Transverse colon (tissue), 4 donors: ENCODE measurements at regions not wholly inside any gene's neighbourhood (a gene's known extent, or its start where the extent isn't known, plus 50 kb on each side); places are given as distances from the start of the nearest gene placed in this dataset.

ENCODE experiments used
- DNase-seq: peaks from one replicate; pipeline ENCODE4 v3.0.0-alpha.2; 2019
- H3K27ac ChIP-seq, 4 donors: fragments of 200-600 bp; sonication (generic); 2 replicates each; pipeline ENCODE4 v1.5.1; 2016 to 2018; ENCODE audit warnings: inconsistent platforms in 4 of 4
- H3K27me3 ChIP-seq: fragments of 200-600 bp; sonication (generic); 2 replicates; pipeline ENCODE4 v1.5.1; 2017; ENCODE audit warnings: inconsistent platforms
- H3K36me3 ChIP-seq, 4 donors: fragments of 200-600 bp; sonication (generic); 2 replicates each; pipeline ENCODE4 v1.5.1; 2017 to 2019; ENCODE audit warnings: inconsistent platforms in 4 of 4
- H3K4me1 ChIP-seq, 4 donors: fragments of 200-600 bp; sonication (generic); 2 replicates each; pipeline ENCODE4 v1.5.1; 2017 to 2020; ENCODE audit warnings: inconsistent platforms in 4 of 4
- H3K4me3 ChIP-seq, 4 donors: fragments of 200-600 bp; sonication (generic); 1 replicate in 1 of 4; 2 replicates in 3 of 4; pipeline versions ENCODE4 v1.5.1 to v1.6.1; 2017 to 2019; ENCODE audit warnings: inconsistent platforms in 4 of 4
- H3K9me3 ChIP-seq, 2 donors: fragments of 200-600 bp; sonication (generic); 2 replicates each; pipeline ENCODE4 v1.5.1; 2017 to 2019; ENCODE audit warnings: inconsistent platforms in 2 of 2
- CTCF ChIP-seq, 5 experiments: fragments of 200-600 bp in 3 of 5; fragments of 450-650 bp in 2 of 5; sonication (generic) in 3 of 5; IDR thresholded peaks; 1 replicate in 2 of 5; 2 replicates in 3 of 5; pipeline ENCODE4 v1.5.1; 2016 to 2017; ENCODE audit warnings: antibody characterized with exemption in 5 of 5, inconsistent platforms in 3 of 5, mild to moderate bottlenecking in 2 of 5, moderate library complexity in 1 of 5
- EP300 ChIP-seq: sonication (generic); formaldehyde crosslinking; IDR thresholded peaks from one replicate; pipeline ENCODE4 v1.6.1; 2017; ENCODE audit warnings: antibody characterized with exemption, low read depth
- POLR2A ChIP-seq: fragments of 450-650 bp; IDR thresholded peaks from one replicate; pipeline ENCODE4 v1.6.1; 2016; ENCODE audit warnings: antibody characterized with exemption, mild to moderate bottlenecking, moderate library complexity
- POLR2AphosphoS5 ChIP-seq, 3 donors: sonication (generic); formaldehyde crosslinking; IDR thresholded peaks; one replicate each; pipeline ENCODE4 v1.6.1; 2016; ENCODE audit warnings: antibody characterized with exemption in 3 of 3
- WGBS, 2 donors: methylation state at CpG; one replicate each; pipeline ENCODE4 v1.1.5; 2018; ENCODE audit warnings: low coverage in 1 of 2; 5-methylcytosine and 5-hydroxymethylcytosine counted together
- in situ Hi-C, 4 donors: fragments of 200-750 bp; cut with MboI; loops; one replicate each; pipeline versions ENCODE4 v1.15.0 to v1.15.1; 2017; ENCODE audit warnings: low sequenced_read_pairs in 3 of 4, low pct_ligation_motif_present in 1 of 4, low pct_unique_long_range_greater_than_20kb in 1 of 4
- intact Hi-C: fragments of 100-400 bp; cut with DNase I; formaldehyde crosslinking; loops from one replicate; pipeline ENCODE4 v1.15.1; 2023; ENCODE audit warnings: low total_unique reads

GRCh38 chr13:105817498-105817897 lies 718.0 kb downstream of the EFNB2 start:
- TF ChIP-seq POLR2A (no peak), CTCF (IDR thresholded peaks at IDR 0.05) (no peak), POLR2AphosphoS5 (IDR thresholded peaks at IDR 0.05) (no peak), EP300 (no peak)
- intact Hi-C loops: no loop called here
- H3K27me3 ChIP-seq: no peaks in the 10 kb centered on the region
- H3K9me3 ChIP-seq: no peaks in the 10 kb centered on the region
- WGBS, 2 donors: 68 to 80% methylated on average over 2 to 4 of the region's 4 CpGs
- DNase-seq: no peak
- no peak overlapping the region for H3K4me3 ChIP-seq
- no peaks in the 10 kb centered on the region for H3K36me3 ChIP-seq
- H3K27ac ChIP-seq: no peak overlapping the region
- in situ Hi-C loops: no loop called here
- no peaks in the 10 kb centered on the region for H3K4me1 ChIP-seq

- DNase-seq: no peak
- Histone ChIP-seq H3K27ac (no peak overlapping the region), H3K9me3 (no peaks in the 10 kb centered on the region), H3K4me1 (no peaks in the 10 kb centered on the region), H3K36me3 (no peaks in the 10 kb centered on the region), H3K27me3 (no peaks in the 10 kb centered on the region), H3K4me3 (no peak overlapping the region)
- intact Hi-C loops (no loop called here), in situ Hi-C loops (no loop called here)
- WGBS, 2 donors: 40 to 50% methylated on average over 1 to 4 of the region's 4 CpGs
- no peak for TF ChIP-seq POLR2AphosphoS5 (IDR thresholded peaks at IDR 0.05)
- no peak for TF ChIP-seq EP300
These were observed 718.5 kb downstream of the EFNB2 start for GRCh38 chr13:105816994-105817393.

GRCh38 chr13:105814902-105815250 lies 720.6 kb downstream of the EFNB2 start:
- H3K4me1 ChIP-seq: no peaks in the 10 kb centered on the region
- in situ Hi-C loops: no loop called here

GRCh38 chr13:105814219-105814901 lies 721.1 kb downstream of the EFNB2 start:
- DNase-seq: no peak
- Histone ChIP-seq H3K27ac (no peak overlapping the region), H3K27me3 (no peaks in the 10 kb centered on the region), H3K9me3 (no peaks in the 10 kb centered on the region), H3K4me3 (no peak overlapping the region), H3K36me3 (no peaks in the 10 kb centered on the region), H3K4me1 (no peaks in the 10 kb centered on the region)
- intact Hi-C loops (no loop called here), in situ Hi-C loops (no loop called here)
- TF ChIP-seq POLR2A: no peak
- no peak for TF ChIP-seq CTCF (IDR thresholded peaks at IDR 0.05)
- no peak for TF ChIP-seq POLR2AphosphoS5 (IDR thresholded peaks at IDR 0.05)
- TF ChIP-seq EP300: no peak
- WGBS, 2 donors: 66 to 69% methylated on average over 5 of the region's 5 CpGs

More at GRCh38 chr13:105814902-105815250, 720.6 kb downstream of the EFNB2 start:
- H3K9me3 ChIP-seq: no peaks in the 10 kb centered on the region
- 53% methylated on average over 4 of the region's 4 CpGs; no CpG with 5 or more reads in 1 of the 2 donors for WGBS, 2 donors
- H3K4me3 ChIP-seq: no peak overlapping the region
- no peak overlapping the region for H3K27ac ChIP-seq
- intact Hi-C loops: no loop called here
- no peaks in the 10 kb centered on the region for H3K36me3 ChIP-seq
- no peaks in the 10 kb centered on the region for H3K27me3 ChIP-seq
- DNase-seq: no peak
- TF ChIP-seq EP300 (no peak), POLR2A (no peak), POLR2AphosphoS5 (IDR thresholded peaks at IDR 0.05) (no peak), CTCF (IDR thresholded peaks at IDR 0.05) (no peak)

- 57 to 64% methylated on average over 3 of the region's 3 CpGs for WGBS, 2 donors
- no peak overlapping the region for H3K27ac ChIP-seq
- in situ Hi-C loops: loop anchor here in 1 of 4 donors (10.0 kb wide), 1 partner anchor 62 kb away; no protein-coding TSS in a partner anchor
- no peaks in the 10 kb centered on the region for H3K27me3 ChIP-seq
- no peak for DNase-seq
- H3K4me3 ChIP-seq: no peak overlapping the region
- no peaks in the 10 kb centered on the region for H3K4me1 ChIP-seq
- intact Hi-C loops: no loop called here
- H3K36me3 ChIP-seq: no peaks in the 10 kb centered on the region
- H3K9me3 ChIP-seq: no peaks in the 10 kb centered on the region
- TF ChIP-seq POLR2A: no peak
- TF ChIP-seq POLR2AphosphoS5 (IDR thresholded peaks at IDR 0.05): no peak
- no peak for TF ChIP-seq CTCF (IDR thresholded peaks at IDR 0.05)
- TF ChIP-seq EP300: no peak
These were observed 728.9 kb downstream of the EFNB2 start for GRCh38 chr13:105806628-105806920.
